HG03565 (cell line): ENCODE measurements at regions not wholly inside any gene's neighbourhood (a gene's known extent, or its start where the extent isn't known, plus 50 kb on each side); places are given as distances from the start of the nearest gene placed in this dataset.

ENCODE experiments used
- ATAC-seq: cut with Tn5 transposase; IDR thresholded peaks from one replicate; pipeline ENCODE4 v1.9.1; 2021; ENCODE audit warnings: mild to moderate bottlenecking, moderate library complexity; ENCODE audit not compliant: unreplicated experiment

DNA sequence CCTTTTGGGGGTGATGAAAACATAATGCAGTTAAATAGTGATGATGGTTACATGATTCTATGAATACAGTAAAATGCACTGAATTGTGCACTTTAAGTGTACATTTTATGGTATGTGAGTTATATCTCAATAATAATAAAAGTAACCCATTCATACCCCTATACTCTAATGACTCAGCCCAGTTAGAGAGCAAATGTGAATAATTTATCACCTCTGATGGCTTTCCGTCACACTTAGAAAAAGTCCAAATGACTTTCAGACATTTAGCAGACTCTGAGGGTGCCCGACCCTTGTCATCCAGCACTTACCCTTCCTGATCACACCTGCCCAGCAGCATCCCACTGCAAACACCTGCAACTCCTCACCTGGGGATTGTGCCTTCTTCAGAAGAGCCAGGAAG lies 148.1 kb upstream of the MAF start:
- no peak for ATAC-seq

DNA sequence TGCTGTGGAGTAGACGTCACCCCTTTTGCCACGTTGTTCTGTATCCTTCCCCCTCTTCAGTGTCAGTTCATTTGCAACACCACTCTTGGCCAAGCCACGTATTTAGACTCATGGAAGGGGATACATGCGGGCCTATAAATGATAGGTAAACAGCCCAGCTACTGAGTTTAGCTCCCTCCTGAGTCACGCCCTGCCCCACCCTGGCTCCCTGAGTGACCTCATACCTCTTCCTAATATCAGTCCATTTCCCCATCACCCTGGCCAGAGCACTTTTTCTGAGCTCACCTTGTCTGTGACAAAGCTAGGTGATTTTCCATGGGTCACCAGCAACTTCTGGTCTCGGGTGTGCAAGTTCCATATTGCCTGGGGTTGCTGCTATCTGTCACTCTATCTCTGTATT lies 147.2 kb upstream of the MAF start:
- no peak for ATAC-seq

DNA sequence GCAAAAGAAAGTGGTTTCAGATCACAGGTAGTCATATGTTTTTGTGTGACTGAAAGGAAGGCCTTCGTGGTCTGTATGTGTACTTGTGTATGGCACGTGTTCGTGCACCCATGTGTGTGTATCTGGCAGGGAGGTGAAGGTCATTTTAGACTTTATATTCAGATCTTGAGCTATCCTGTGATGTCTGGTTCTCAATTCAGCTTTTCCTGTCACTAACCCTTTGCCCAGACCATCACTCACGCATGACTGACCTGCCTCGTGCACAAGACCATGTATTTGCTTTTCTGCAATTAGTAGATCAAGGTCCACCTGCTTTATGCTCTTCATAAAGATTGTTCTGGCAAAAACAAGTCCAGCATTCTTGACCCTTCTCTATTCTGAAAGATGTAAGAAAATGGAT lies 139.7 kb upstream of the MAF start:
- no peak for ATAC-seq

DNA sequence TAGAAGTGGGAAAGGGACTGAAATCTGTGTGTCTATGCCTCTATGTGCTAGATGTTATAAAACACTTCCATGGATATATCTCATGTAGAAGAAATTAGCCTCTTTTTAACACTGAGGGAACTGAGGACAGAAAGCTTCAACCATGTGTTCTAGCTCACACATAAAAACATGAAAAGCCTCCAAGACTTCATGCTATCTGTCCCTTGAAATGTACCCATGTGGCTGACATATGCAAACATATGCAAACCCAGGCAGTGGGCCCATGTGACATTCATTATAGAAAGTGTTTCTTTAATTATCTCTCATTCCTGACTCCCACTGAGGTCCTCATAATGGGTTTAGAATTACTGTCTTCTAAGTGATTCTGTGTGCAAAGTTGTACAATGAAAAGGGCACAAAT lies 134.7 kb upstream of the MAF start:
- ATAC-seq, result no peak

DNA sequence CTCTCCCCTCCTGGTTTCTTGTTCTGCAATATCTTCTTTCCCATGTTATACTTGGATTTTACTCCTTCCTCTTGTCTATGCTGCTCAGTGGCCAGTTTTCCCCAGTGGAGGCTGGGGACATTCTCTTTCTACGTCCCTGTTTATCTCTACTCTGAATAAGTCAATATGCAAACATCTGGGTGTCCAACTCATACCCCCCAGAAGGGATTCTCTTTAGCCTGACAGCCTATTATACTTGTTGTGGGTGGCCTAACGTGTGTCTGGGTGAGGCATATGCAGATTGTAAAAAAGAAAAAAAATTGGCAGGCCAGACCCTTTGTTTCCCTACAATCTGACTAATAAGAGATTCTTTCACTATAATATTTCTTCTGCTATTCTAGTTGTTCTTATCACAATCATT lies 134.2 kb upstream of the MAF start:
- no peak for ATAC-seq

DNA sequence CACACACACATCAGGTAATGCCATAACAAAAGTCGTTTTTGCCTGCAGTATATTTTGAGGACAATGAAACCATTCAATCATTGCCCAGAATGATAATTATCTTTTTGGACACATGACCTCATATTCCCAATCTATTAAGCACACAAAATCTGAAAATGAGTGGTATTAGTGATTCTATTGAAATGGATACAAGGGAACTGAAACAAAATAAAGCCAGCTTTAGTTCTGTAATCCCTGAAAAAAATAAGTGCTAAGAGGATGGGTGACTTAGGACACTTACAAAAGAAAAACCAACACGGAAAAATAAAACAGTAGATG lies 128.3 kb upstream of the MAF start:
- ATAC-seq, result no peak

DNA sequence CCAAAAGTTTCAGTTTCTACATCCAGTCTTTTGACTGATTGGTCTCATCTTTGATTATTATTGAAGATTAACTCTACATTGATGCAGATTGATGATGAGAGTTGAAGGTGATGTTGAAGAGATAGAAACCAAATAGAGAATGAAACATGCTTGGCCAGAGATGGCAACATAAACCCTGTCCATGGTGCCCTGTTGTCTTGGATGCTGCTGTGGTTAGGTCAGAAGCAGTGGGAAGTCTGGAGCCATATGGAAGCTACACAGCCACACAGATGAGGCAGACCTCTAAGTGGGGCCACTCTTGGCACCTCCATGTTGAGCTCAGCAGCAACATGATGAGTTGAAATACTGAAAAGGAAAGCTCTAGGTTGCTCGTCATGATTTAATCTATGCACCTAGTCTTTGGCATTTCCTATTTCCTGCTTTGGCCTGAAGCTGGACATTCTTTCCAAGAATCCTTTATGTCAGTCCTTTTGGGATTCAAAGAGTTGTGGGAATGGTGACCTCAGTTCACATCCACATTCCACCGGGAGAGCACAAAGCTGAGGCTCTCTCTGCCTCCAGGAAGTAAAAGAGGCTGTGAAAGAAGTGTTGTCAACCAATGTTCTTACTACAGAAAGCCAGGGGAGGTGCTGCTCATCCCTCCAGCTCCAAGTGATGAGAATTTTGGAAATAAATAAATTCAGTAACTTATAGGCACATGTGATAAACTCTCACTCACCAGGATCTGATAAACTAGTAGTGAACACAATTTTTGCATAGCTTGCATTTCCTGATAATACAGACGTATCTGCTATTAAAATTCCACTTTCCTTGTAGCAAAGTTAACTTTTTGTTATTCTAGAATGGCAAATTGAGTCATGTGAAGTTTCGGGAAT lies 127.7 kb upstream of the MAF start:
- no peak for ATAC-seq

DNA sequence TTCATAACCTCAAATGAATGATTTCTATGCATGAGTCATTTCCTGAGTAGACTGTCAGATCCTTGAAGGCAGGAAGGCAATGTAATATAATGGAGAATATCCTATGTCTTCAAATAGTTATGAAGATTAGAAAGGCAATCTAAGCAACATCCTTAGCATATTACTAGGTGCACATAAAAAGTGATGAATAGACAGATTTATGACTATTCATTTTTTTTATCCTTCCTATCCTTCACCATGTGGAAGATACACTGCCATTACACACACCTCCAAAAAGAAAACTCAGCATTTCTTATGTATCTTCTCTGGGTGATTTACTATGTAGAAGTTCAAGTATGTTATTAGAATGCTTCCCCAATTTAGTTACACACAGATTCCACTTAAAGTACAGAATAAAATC lies 126.4 kb upstream of the MAF start:
- ATAC-seq, result no peak

DNA sequence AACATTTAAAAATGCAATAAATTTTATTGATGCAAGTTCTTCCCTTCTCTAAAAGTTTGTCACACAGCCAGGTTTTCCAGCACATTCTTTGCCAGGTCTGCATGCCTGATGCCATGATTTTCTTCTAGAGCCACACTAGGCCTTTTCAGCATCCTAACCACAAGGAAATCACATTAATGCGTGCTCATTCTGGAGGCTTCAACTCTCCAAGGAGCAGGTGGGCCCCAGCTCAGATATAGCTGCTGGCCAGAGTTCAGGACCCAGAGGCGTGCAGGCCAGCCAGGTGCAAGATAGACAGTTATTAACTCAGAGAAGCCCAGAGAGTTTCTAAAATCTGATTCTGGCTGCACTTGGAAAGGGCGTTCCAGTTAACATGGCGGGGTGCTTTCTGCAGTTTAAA lies 124.5 kb upstream of the MAF start:
- ATAC-seq, result no peak

DNA sequence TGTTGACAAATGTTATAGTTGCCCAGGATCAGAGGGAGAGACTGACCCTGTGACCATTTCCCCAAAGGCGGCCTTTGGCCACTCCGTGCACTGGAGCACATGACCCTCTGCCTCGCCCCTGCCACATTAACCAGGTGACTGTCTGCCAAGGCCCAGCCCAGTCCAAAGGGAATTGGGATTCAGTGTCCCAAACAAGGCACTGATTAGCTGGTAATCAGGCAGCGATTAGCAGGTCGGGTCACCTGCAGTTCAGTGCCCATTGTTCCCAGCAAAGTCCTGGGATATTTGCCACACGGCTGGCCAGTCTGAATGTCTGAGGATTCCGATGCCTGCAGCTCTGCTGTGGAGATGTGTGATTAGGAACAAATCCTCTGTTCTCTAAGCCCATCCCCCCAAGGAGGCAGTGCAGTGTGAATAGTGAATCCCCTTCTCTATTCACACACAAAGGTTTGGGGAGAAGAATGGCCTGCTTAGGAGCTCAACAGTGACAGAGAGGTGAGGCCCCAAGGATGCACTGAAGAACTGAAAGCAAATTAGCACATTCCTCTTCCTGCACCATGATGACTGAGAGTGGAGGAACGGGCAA lies 123.1 kb upstream of the MAF start:
- ATAC-seq, result no peak

DNA sequence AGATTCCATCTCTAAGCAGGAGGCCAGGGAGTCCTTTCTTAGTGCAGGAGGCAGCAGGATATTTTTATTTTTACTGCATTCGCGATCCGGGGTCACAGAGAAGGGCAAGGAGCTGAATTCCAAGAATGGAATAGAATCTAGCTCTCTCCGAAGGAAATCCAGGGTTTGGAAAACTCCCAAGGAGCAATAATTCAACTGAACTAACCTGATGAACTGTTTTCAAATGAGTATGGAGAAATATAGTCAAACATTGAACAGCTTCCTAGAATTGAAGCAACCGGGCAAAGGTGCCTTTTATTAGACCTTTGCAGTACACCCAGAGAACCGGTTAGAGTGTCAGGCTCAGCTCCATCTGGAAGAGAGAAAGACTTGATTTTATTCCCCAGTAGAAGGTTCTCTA lies 120.7 kb upstream of the MAF start:
- ATAC-seq, result no peak

DNA sequence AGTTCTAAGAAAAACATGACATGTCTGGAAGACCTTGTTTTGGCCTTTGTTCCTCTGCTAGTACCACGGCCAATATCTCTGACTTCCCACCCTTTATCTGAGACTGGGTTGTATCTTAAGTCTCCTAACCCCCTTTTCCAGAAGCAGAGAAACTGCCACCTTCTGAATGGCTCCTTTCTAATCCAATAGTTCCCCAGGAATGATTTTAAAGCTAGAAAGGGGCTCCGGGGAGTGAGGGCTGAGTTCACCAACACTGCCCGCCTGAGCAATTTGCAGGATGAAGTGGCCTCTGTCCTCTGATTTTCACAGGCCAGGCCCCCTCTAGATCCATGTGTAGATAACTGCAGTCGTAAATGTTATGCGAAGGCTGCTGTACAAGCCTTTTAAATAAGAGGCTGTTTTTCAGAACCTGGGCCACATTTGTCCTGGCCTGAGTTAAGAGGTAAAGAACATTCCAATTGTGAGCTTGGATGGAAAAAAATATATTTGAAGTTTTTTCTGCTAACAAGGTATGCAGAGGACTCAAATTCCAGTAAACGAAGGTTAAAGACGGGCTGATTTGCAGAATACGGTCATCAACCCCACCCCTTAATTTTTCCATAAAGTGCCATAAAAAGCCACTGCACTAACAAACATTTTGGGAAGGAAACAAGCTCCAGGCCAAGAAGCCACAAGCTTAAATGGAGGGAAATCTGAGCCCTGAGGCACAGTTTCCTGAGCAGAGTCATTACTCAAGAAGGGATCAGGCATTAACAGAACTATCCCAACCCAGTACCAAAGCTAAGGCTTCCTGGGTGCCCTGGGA lies 117.0 kb upstream of the MAF start:
- ATAC-seq, result no peak

DNA sequence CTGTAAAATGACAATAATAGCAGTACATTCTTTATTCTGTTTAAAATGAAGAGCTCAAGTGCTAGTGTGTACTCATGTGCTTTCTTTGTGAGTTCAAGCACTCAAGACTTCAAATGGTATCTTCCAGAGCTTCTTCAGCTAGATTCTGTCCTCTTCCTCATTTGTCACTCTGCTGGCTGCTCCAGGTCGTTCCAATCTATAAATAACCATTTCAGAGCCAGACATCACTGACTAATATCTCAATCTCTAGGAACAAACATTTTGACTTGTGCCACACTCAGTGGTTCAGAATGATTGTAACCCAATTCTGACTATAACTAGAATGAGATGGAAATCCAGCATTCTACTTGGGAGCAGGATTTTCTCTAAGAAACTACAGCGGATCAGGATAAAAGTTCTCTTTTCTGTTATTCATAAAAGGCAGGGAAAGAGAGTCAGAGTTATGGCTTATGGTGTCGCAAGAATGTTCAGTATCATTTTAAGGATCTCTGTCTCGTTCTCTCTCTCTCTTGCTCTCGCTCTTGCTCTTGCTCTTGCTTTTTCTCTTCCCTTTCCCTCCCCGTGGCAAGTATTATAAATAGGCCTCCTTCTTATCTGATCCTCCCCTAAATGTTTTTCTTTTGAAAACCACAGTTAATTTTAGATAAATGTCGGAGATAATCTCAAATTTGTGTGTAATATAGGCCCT lies 116.3 kb upstream of the MAF start:
- no peak for ATAC-seq

DNA sequence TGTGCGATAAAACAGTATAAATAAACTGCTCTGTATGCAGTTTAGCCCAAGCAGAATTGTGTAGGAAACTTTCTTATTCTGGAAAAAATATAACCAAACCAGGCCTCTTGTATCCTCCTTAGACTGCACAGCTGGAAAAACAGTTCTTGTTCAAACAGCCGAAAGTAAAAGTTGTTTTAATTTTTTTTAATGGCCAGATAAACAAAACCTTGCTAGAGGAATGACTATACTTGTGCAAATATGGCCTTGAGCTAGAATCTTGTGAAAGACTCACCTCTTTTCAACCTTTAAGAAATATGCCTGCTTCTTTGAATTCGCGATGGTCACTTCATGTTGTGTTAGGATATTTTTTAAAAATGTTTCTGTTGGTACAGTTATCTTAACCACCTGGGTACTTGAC lies 114.5 kb upstream of the MAF start:
- ATAC-seq, result no peak

DNA sequence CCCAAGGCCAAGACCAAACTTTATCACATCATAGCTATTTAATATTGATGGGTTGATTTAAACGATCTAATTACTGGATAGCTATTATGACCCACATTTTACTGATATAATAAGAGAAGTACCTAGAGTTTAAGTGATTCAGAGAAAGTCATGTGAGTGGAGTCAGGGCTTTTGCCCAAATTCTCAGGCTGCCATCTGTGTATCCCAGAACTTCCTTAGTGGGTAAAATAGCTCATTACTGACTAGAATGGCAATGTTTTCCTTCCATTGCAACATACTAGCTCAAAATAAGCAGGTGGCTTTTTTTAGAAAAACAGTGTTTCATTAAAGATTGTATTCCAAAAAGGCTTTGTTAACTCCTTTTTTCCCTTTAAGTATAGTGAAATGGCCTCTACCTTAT lies 113.9 kb upstream of the MAF start:
- ATAC-seq, result no peak

DNA sequence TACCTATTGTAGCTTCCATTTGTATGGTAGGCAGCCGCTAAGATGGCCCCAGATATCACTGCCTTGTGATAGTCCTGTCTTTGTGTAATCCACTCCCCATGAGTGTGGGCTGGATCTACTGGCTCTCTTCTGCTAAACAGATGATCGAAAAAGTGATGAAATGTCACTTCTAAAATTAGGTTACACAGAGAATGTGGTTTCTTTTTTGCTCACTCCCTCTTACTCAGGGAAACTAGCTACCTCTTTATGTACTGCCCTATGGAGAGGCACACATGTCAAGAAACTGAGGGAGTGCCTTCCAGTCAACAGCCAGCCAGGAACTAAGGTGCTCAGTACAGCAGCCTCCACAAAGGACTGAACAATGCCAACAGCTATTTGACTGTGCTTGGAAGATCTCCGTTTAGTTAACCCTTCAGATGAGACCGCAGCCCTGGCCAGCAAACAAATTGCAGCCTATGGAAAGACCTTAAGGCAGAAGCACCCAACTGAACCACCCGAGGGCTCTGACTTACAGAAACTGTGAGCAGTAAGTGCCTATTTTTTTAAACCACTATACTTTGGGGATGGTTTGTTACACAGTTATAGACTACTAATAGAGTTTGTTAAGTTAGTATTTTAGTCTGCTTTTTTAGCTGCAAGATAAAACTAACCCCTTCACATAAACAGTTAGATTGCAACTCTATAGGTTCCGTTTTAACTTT lies 113.2 kb upstream of the MAF start:
- no peak for ATAC-seq

DNA sequence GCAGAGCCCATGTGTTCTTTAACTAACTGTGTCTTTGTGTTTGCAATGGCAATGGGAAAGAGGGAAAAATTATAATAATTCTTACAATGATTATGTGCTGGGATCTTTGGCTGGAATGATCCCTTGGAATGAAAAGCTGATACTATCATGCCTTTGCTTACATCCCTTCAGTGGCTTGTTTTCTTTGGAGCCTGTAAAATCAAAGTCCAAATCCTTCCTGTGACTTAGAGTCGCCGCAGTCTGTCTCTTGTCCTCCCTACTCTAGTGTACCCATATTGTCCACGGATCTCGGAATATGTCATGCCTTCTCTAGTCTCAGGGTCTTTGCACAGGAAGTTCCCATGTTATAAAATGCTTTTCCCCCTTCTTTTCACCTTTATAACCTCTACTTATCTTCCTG lies 111.7 kb upstream of the MAF start:
- ATAC-seq, result no peak

DNA sequence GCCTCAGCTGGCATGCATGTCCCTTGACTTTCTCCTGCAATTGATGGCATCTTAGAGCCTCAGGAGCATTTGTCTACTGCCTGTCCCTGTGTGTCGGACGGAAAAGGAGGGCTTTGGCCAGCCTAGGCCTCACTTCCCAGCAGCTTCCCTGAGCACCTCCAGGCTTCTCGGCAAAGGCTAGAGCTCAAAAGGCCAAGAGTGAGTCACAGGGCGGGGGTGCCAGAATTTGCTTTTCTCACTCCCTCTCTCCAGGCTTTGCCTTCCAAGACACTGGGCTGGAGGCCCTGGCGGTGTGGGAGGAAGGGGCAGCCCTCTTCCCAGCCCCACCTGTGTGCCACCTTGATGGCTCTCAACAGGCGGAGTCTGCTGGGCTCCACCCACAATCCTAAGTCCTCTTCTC lies 107.3 kb upstream of the MAF start:
- no peak for ATAC-seq

DNA sequence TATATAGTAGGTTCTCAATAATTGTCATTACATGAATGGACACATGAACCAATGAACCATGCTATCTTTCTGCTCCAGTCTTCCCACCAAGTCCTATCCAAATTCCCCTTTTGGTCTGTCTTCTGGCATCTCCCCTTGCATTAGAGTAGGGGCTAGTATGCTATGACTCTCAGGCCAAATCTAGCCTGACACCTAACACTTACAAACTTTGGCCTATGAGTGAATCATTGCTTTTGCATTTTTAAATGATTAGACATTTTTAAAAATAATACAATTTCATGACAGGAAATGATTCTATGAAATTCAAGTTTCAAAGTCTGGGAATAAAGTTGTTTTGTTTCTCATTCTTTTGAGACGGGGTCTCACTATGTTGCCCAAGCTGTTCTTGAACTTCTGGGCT lies 102.5 kb upstream of the MAF start:
- no peak for ATAC-seq

DNA sequence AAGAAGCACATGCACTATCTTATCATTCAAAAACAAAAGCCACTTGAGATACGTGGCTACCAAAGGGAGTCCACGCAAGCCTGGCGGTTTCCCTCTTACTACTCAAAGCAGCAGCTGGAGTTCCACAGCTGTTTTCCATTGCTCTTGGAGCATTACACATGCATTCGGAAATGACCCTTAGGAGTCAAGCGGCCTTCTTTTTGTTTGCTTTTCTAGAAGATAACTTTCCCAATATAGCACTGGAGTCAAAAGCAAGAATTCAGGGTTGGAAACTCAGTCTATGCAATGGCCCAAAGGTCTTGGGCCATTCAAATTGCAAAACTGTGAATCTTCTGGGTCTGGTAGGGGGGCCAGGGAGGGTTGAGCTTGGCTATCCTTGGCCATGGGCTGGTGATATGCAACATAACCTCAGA lies 97.8 kb upstream of the MAF start:
- ATAC-seq, result no peak

DNA sequence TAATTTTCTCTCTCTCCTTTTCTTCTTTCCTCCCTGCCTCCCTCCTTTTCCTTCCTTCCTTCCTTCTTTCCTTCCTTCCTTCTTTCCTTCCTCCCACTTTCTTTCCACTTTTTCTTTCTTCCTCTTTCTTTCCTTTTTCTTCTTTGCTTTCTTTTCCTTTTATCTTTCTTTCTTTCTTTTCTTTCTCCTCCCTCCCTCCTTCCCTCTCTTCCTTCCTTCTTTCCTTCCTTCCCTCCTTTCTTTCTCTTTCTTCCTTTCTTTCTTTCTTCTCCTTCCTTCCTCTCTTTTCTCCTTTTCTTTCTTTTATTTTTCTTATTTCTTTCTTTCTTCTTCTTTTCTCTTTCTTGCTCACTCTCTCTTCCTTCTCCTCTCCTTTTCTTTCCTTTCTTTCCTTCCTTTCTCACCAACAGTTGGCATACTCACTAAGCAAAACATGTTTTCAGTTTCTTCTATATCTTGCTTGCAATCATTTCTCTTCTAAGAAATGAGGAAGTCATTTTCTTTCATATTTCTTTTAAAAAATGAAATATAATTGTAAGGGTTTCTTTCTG lies 97.1 kb upstream of the MAF start:
- no peak for ATAC-seq
